Spleen (tissue), 11 donors: ENCODE measurements at regions not wholly inside any gene's neighbourhood (a gene's known extent, or its start where the extent isn't known, plus 50 kb on each side); places are given as distances from the start of the nearest gene placed in this dataset.

Source experiments
- DNase-seq: peaks from one replicate; pipeline ENCODE4 v3.0.0-alpha.2; 2020
- H3K27ac ChIP-seq, 8 donors: fragments of 200-600 bp; sonication (generic) in 7 of 8; 1 replicate in 4 of 8; 2 replicates in 4 of 8; pipeline versions ENCODE4 v1.5.0 to v1.8.0; 2016 to 2021; ENCODE audit warnings: inconsistent platforms in 4 of 8, mild to moderate bottlenecking in 4 of 8, moderate library complexity in 1 of 8
- H3K27me3 ChIP-seq, 7 donors: fragments of 200-600 bp; sonication (generic) in 6 of 7; replicated peaks in 1 of 7; 1 replicate in 4 of 7; 2 replicates in 3 of 7; pipeline versions ENCODE4 v1.5.0 to v1.8.0; 2016 to 2021; ENCODE audit warnings: inconsistent platforms in 3 of 7, mild to moderate bottlenecking in 1 of 7
- H3K36me3 ChIP-seq, 6 donors: fragments of 200-600 bp; sonication (generic) in 5 of 6; 1 replicate in 4 of 6; 2 replicates in 2 of 6; pipeline versions ENCODE4 v1.5.0 to v1.8.0; 2016 to 2021; ENCODE audit warnings: inconsistent platforms in 2 of 6
- H3K4me1 ChIP-seq, 6 donors: fragments of 200-600 bp; sonication (generic) in 5 of 6; 1 replicate in 3 of 6; 2 replicates in 3 of 6; pipeline versions ENCODE4 v1.5.0 to v1.8.0; 2016 to 2021; ENCODE audit warnings: inconsistent platforms in 3 of 6
- H3K4me3 ChIP-seq, 8 donors: fragments of 200-600 bp; sonication (generic) in 7 of 8; 1 replicate in 4 of 8; 2 replicates in 4 of 8; pipeline versions ENCODE4 v1.5.0 to v1.8.0; 2016 to 2021; ENCODE audit warnings: inconsistent platforms in 4 of 8, mild to moderate bottlenecking in 4 of 8, moderate library complexity in 2 of 8
- H3K9me3 ChIP-seq, 8 donors: fragments of 200-600 bp; sonication (generic) in 7 of 8; 1 replicate in 4 of 8; 2 replicates in 4 of 8; pipeline versions ENCODE4 v1.5.0 to v1.8.0; 2016 to 2021; ENCODE audit warnings: inconsistent platforms in 4 of 8
- CTCF ChIP-seq, 11 experiments: fragments of 200-600 bp in 7 of 11; fragments of 450-650 bp in 4 of 11; sonication (generic) in 4 of 11; IDR thresholded peaks in 8 of 11; conservative IDR thresholded peaks in 3 of 11; 1 replicate in 7 of 11; 2 replicates in 4 of 11; pipeline versions ENCODE4 v1.4.0 to v1.8.0; 2016 to 2021; ENCODE audit warnings: antibody characterized with exemption in 11 of 11, inconsistent platforms in 4 of 11, mild to moderate bottlenecking in 1 of 11
- POLR2A ChIP-seq, 3 donors: fragments of 450-650 bp; IDR thresholded peaks; one replicate each; pipeline ENCODE4 v1.5.1; 2017; ENCODE audit warnings: antibody characterized with exemption in 3 of 3, mild to moderate bottlenecking in 1 of 3
- POLR2AphosphoS5 ChIP-seq, 3 donors: sonication (generic); formaldehyde crosslinking; IDR thresholded peaks; one replicate each; pipeline ENCODE4 v1.5.1; 2017; ENCODE audit warnings: antibody characterized with exemption in 3 of 3
- WGBS, 5 donors: extraction: QIAGEN DNeasy Blood & Tissue Kit in 3 of 5; methylation state at CpG; one replicate each; pipeline versions ENCODE4 v1.1.5 to v1.1.7; 2013 to 2018; 5-methylcytosine and 5-hydroxymethylcytosine counted together
- intact Hi-C: fragments of 100-400 bp; cut with DNase I; formaldehyde crosslinking; loops from one replicate; pipeline ENCODE4 v1.15.0; 2023; ENCODE audit warnings: low total_unique reads
- donor health status: healthy with polysubstance abuse.
- donor health status: DM: no; HTN: no; CAD: no; lungs with moderate emphysema.
- donor health status: DM: no; HTN: no; CAD: no.
- donor health status: Bipolar disorder and iron deficiency.
- donor health status: healthy.
- donor health status: DM: no; HTN: no; CAD: no.
- donor health status: DM: yes; HTN: yes; CAD: no.

GRCh38 chr4:124973716-124974115 lies 261.2 kb upstream of the ANKRD50 start:
- H3K9me3 ChIP-seq = peaks cover 0 to 9% (median 0%) of the 10 kb centered on the region in 8 donors
- WGBS, 5 donors = 88 to 97% (median 93%) methylated on average over 1 of the region's 1 CpG
- H3K4me1 ChIP-seq = no peaks in the 10 kb centered on the region
- no peak overlapping the region for H3K27ac ChIP-seq
- no peak for DNase-seq
- H3K27me3 ChIP-seq = no peaks in the 10 kb centered on the region
- H3K4me3 ChIP-seq = no peak overlapping the region
- intact Hi-C loops = no loop called here
- TF ChIP-seq POLR2A (IDR thresholded peaks at IDR 0.05) (no peak), CTCF (IDR thresholded peaks at IDR 0.05 in 8 of 11, conservative IDR thresholded peaks at IDR 0.05 in 3 of 11) (no peak), POLR2AphosphoS5 (IDR thresholded peaks at IDR 0.05) (no peak)
- H3K36me3 ChIP-seq = no peaks in the 10 kb centered on the region

GRCh38 chr4:124970011-124970410 lies 257.5 kb upstream of the ANKRD50 start:
- no peaks in the 10 kb centered on the region for H3K4me1 ChIP-seq
- no peaks in the 10 kb centered on the region for H3K27me3 ChIP-seq
- intact Hi-C loops = no loop called here
- DNase-seq = no peak
- H3K27ac ChIP-seq = no peak overlapping the region
- peaks cover 0 to 9% (median 0%) of the 10 kb centered on the region in 8 donors for H3K9me3 ChIP-seq
- no peak overlapping the region for H3K4me3 ChIP-seq
- no peaks in the 10 kb centered on the region for H3K36me3 ChIP-seq
- 87 to 99% (median 90%) methylated on average over 2 of the region's 2 CpGs for WGBS, 5 donors
- no peak for TF ChIP-seq CTCF (IDR thresholded peaks at IDR 0.05 in 8 of 11, conservative IDR thresholded peaks at IDR 0.05 in 3 of 11)

- H3K4me1 ChIP-seq = no peaks in the 10 kb centered on the region
- H3K4me3 ChIP-seq = no peak overlapping the region
- no peak for DNase-seq
- WGBS, 5 donors = 66 to 78% (median 75%) methylated on average over 1 of the region's 1 CpG
- no peaks in the 10 kb centered on the region for H3K27me3 ChIP-seq
- H3K9me3 ChIP-seq = peaks cover 5 to 29% (median 17%) of the 10 kb centered on the region in 8 donors
- no peak overlapping the region for H3K27ac ChIP-seq
- intact Hi-C loops = no loop called here
- no peaks in the 10 kb centered on the region for H3K36me3 ChIP-seq
- TF ChIP-seq POLR2A (IDR thresholded peaks at IDR 0.05) (no peak), CTCF (IDR thresholded peaks at IDR 0.05 in 8 of 11, conservative IDR thresholded peaks at IDR 0.05 in 3 of 11) (no peak), POLR2AphosphoS5 (IDR thresholded peaks at IDR 0.05) (no peak)
Measured at GRCh38 chr4:124965497-124965891, 253.0 kb upstream of the ANKRD50 start.

GRCh38 chr4:124964852-124965496 lies 252.4 kb upstream of the ANKRD50 start:
- Histone ChIP-seq H3K27me3 (no peaks in the 10 kb centered on the region), H3K27ac (no peak overlapping the region), H3K4me3 (no peak overlapping the region), H3K36me3 (no peaks in the 10 kb centered on the region), H3K4me1 (no peaks in the 10 kb centered on the region), H3K9me3 (peaks cover 5 to 32% (median 20%) of the 10 kb centered on the region in 8 donors)
- intact Hi-C loops = no loop called here
- DNase-seq = no peak
- 58 to 86% (median 77%) methylated on average over 5 of the region's 5 CpGs for WGBS, 5 donors
- TF ChIP-seq CTCF (IDR thresholded peaks at IDR 0.05 in 8 of 11, conservative IDR thresholded peaks at IDR 0.05 in 3 of 11) (no peak), POLR2AphosphoS5 (IDR thresholded peaks at IDR 0.05) (no peak), POLR2A (IDR thresholded peaks at IDR 0.05) (no peak)
